ENCODE measurements at regions not wholly inside any gene's neighbourhood (a gene's known extent, or its start where the extent isn't known, plus 50 kb on each side); places are given as distances from the start of the nearest gene placed in this dataset.
A peak's percentile ranks its signal among the peaks of the same experiment; 100 is the strongest.
"Not testable (repeated sequence)": the region's sequence is repeated elsewhere in the genome, so short reads cannot be mapped to it uniquely, and the experiment has no call there.

GRCh38 chr20:29874476-29875202 is 1382.8 kb upstream of the DEFB115 start:
- no peak overlapping the region for H3K4me3 ChIP-seq
- 71 to 79% (median 75%) methylated on average over 25 of the region's 25 CpGs for WGBS, 4 donors
- H3K4me1 ChIP-seq: no peaks in the 10 kb centered on the region
- no peaks in the 10 kb centered on the region for H3K27me3 ChIP-seq
- no peak for DNase-seq
- H3K36me3 ChIP-seq: no peaks in the 10 kb centered on the region
- H3K27ac ChIP-seq: no peak overlapping the region
- no peak for TF ChIP-seq CTCF (IDR thresholded peaks at IDR 0.05)
- TF ChIP-seq POLR2A (IDR thresholded peaks at IDR 0.05): no peak
- H3K9me3 ChIP-seq: peaks cover 0 to 27% (median 6%) of the 10 kb centered on the region in 12 donors
- intact Hi-C loops (cut with DNase I): no loop called here
- ATAC-seq: no peak

DNA sequence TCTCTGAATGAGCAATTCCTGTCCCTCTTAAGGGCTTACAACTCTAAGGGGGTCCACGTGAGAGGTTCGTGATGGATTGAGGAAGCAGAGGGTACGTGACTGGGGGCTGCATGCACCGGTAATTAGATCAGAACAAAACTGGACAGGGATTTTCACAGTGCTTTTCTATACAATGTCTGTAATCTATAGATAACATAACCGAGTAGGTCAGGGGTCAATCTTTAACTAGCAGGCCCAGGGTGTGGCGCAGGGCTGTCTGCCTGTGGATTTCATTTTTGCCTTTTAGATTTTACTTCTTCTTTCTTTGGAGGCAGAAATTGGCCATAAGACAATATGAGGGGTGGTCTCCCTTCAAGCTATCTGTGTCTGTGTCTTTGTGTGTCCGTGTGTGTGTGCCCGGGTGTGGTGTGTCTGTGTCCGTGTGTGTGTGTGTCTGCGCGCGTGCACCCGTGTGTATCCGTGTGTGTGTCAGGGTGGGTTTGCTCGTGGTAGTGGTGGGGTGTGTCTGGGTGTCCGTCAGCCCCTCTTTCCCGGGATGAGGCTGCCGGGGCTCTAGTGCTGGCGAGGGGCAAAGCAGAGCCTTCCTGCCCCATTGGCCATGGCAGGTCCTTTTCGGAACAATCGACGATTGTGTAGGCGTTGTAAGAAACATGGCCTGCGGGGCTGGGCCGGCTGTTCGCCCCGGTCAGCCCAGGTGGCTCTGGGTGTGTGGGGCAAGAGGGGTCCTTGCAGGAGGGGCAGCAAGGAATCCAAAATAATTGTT is 1382.0 kb upstream of the DEFB115 start:
- DNase-seq (peak in 1 of 5 donors; percentile 54), ATAC-seq (peak; percentile 20 to 71 (median 53))
- intact Hi-C loops (cut with DNase I); H3K36me3 ChIP-seq; H3K4me3 ChIP-seq; H3K27me3 ChIP-seq; H3K4me1 ChIP-seq; H3K27ac ChIP-seq: not testable (repeated sequence)
- peaks cover 0 to 31% (median 8%) of the 10 kb centered on the region in 12 donors for H3K9me3 ChIP-seq
- 77 to 82% (median 80%) methylated on average over 27 of the region's 27 CpGs for WGBS, 4 donors

- H3K9me3 ChIP-seq: peaks cover 0 to 29% (median 7%) of the 10 kb centered on the region in 12 donors
- peak in 1 of 5 donors; percentile 61 for DNase-seq
- H3K4me1 ChIP-seq; H3K36me3 ChIP-seq; ATAC-seq; H3K27ac ChIP-seq; intact Hi-C loops (cut with DNase I); H3K4me3 ChIP-seq; H3K27me3 ChIP-seq: not testable (repeated sequence)
- 82 to 86% (median 85%) methylated on average over 37 to 41 of the region's 41 CpGs for WGBS, 4 donors
Measured at GRCh38 chr20:29876084-29876910, 1381.2 kb upstream of the DEFB115 start.

DNA sequence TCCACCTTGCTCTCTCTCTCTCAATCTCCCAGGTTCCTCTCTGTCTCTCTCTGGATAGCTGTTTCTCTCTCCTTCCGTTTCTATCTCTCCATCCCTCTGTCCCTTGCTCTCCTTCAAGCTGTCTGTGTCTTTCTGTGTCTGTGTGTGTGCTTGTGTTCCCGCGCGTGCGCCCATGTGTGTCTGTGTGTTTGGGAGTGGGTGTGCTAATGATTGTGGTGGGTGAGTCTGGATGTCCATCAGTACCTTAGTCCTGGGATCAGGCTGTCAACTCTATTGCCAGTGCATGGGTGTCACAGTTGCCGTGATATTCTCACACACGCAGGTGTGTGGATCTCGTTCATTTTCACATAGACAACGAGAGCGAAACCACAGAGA is 1380.6 kb upstream of the DEFB115 start:
- no peaks in the 10 kb centered on the region for H3K36me3 ChIP-seq
- H3K27me3 ChIP-seq: no peaks in the 10 kb centered on the region
- no peak overlapping the region for H3K4me3 ChIP-seq
- H3K4me1 ChIP-seq: no peaks in the 10 kb centered on the region
- intact Hi-C loops (cut with DNase I): no loop called here
- H3K27ac ChIP-seq: no peak overlapping the region
- peaks cover 0 to 29% (median 7%) of the 10 kb centered on the region in 12 donors for H3K9me3 ChIP-seq
- peak in 2 of 5 donors; percentile 25 to 51 for DNase-seq
- TF ChIP-seq POLR2A (IDR thresholded peaks at IDR 0.05): no peak
- TF ChIP-seq CTCF (IDR thresholded peaks at IDR 0.05): no peak
- ATAC-seq: no peak
- WGBS, 4 donors: 72 to 81% (median 78%) methylated on average over 10 of the region's 10 CpGs

- WGBS, 4 donors: 53 to 66% (median 59%) methylated on average over 31 of the region's 31 CpGs
- H3K4me1 ChIP-seq; H3K4me3 ChIP-seq; H3K27me3 ChIP-seq; H3K36me3 ChIP-seq; H3K27ac ChIP-seq; DNase-seq; ATAC-seq; intact Hi-C loops (cut with DNase I): not testable (repeated sequence)
- peaks cover 0 to 29% (median 7%) of the 10 kb centered on the region in 12 donors for H3K9me3 ChIP-seq
Measured at GRCh38 chr20:29877411-29878280, 1379.8 kb upstream of the DEFB115 start.
